Right renal cortex interstitium (tissue), 3 donors: ENCODE measurements at regions not wholly inside any gene's neighbourhood (a gene's known extent, or its start where the extent isn't known, plus 50 kb on each side); places are given as distances from the start of the nearest gene placed in this dataset.
"Not testable (repeated sequence)": the region's sequence is repeated elsewhere in the genome, so short reads cannot be mapped to it uniquely, and the experiment has no call there.

Source experiments
- DNase-seq, 3 donors: peaks; one replicate each; pipeline ENCODE4 v3.0.0-alpha.2; 2013; ENCODE audit warnings: low read depth in 3 of 3, low spot score in 2 of 3

- no peak for DNase-seq
These were observed 586.0 kb upstream of the VRK2 start for GRCh38 chr2:57460396-57461276.

GRCh38 chr2:57461624-57462023 is 585.0 kb upstream of the VRK2 start:
- no peak for DNase-seq

- DNase-seq: no peak
These were observed 581.5 kb upstream of the VRK2 start for GRCh38 chr2:57465067-57465466.

- no peak for DNase-seq
These were observed 580.6 kb upstream of the VRK2 start for GRCh38 chr2:57465967-57466366.

- no peak for DNase-seq
These were observed 571.2 kb upstream of the VRK2 start for GRCh38 chr2:57475391-57475790.

- DNase-seq: no peak
These were observed 566.6 kb upstream of the VRK2 start for GRCh38 chr2:57479981-57480380.

- DNase-seq: no peak
These were observed 558.5 kb upstream of the VRK2 start for GRCh38 chr2:57488061-57488460.

GRCh38 chr2:57490741-57491140 is 555.9 kb upstream of the VRK2 start:
- no peak for DNase-seq

GRCh38 chr2:57491213-57491612 is 555.4 kb upstream of the VRK2 start:
- DNase-seq: no peak

- DNase-seq: not testable (repeated sequence)
These were observed 552.6 kb upstream of the VRK2 start for GRCh38 chr2:57493966-57494365.

GRCh38 chr2:57497489-57498096 is 549.0 kb upstream of the VRK2 start:
- DNase-seq: peak in 2 of 3 donors; percentile 10 to 38

- DNase-seq: no peak
These were observed 541.8 kb upstream of the VRK2 start for GRCh38 chr2:57504787-57505186.

- DNase-seq: no peak
These were observed 537.4 kb upstream of the VRK2 start for GRCh38 chr2:57509189-57509588.

GRCh38 chr2:57510704-57511103 is 535.9 kb upstream of the VRK2 start:
- DNase-seq: no peak

GRCh38 chr2:57515366-57515765 is 531.2 kb upstream of the VRK2 start:
- DNase-seq: no peak

GRCh38 chr2:57516698-57517340 is 529.8 kb upstream of the VRK2 start:
- peak in 2 of 3 donors; percentile 3 to 18 for DNase-seq

GRCh38 chr2:57523304-57523703 is 523.3 kb upstream of the VRK2 start:
- DNase-seq: no peak

- no peak for DNase-seq
These were observed 518.9 kb upstream of the VRK2 start for GRCh38 chr2:57527685-57528084.

- DNase-seq: no peak
These were observed 518.1 kb upstream of the VRK2 start for GRCh38 chr2:57528499-57528898.

- no peak for DNase-seq
These were observed 512.2 kb upstream of the VRK2 start for GRCh38 chr2:57534358-57534757.

- DNase-seq: no peak
These were observed 509.9 kb upstream of the VRK2 start for GRCh38 chr2:57536535-57537231.
